ENCODE measurements at regions not wholly inside any gene's neighbourhood (a gene's known extent, or its start where the extent isn't known, plus 50 kb on each side); places are given as distances from the start of the nearest gene placed in this dataset.
A peak's percentile ranks its signal among the peaks of the same experiment; 100 is the strongest.
"Not testable (repeated sequence)": the region's sequence is repeated elsewhere in the genome, so short reads cannot be mapped to it uniquely, and the experiment has no call there.

DNA sequence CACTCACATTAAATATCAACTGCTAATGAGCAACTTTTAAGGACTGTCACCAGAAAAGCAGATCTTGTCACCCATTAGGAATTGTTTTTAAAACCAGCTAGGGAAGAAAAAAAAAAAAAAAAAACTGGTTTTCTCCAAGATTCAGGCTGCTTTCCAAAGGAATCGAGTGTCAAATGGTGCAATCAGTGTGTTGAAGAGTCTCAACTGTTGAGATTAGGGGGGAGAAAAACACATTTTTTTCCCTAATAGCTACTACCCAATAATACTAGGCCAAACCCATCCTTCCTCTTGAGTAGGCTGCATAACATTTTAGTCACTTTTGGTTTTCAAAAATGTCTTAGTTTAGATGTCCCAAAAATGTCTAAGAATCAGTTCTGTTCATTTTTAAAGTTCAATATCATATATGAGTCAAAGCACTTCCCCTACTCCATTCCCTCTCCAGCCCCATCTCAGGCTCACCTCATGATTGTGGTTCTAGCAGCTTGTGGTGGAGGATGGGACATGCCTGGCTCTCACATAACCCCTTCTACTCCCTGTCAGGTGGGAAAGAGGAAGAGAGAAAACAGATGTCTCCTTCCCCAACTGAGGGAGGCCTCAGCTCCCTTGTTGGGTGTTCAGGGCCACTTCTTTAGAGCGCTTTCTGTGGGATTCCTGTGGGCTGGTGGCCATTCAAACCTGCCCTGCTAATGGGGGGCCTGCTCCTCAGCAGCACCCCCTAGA, 193.6 kb downstream of the CWF19L2 start:
- Histone ChIP-seq H3K9me3 (ENCODE audit: low read depth, low read length) (no peaks in the 10 kb centered on the region), H3K9ac (ENCODE audit: insufficient read length) (no peak overlapping the region), H3K4me3 (no peak overlapping the region), H3K27ac (no peak overlapping the region), H3K36me3 (ENCODE audit: insufficient read depth, low read length) (no peaks in the 10 kb centered on the region)
- DNase-seq (ENCODE audit: low read depth, low spot score) = no peak
- TF ChIP-seq POLR2AphosphoS5 (IDR thresholded peaks at IDR 0.05; ENCODE audit: borderline replicate concordance, low read depth, low read length) = no peak
- TF ChIP-seq FOXP2 (optimal IDR thresholded peaks at IDR 0.05; ENCODE audit: control extremely low read depth, extremely low read length, insufficient read depth) = no peak
- no peak for TF ChIP-seq EZH2 (IDR thresholded peaks at IDR 0.05)

DNA sequence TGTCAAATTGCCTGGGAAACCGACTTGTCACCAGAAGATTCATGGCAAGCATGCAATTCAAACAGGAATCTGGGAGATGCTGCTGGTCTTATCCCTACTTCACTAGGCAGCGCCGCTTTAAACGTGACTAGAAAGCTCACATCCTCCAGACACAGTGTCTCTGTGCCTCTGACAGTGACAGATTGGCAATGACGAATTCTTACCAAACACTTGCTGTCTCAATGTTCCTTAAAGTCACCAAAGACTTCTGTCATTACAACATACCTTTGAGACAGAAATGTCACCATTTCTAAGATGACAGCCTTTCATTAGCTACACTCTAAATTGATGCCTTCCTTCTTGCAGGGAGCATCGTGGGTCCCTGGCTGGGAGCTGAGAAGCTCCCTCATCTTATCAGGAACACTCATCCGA, 197.8 kb downstream of the CWF19L2 start:
- Histone ChIP-seq H3K27ac (no peak overlapping the region), H3K36me3 (ENCODE audit: insufficient read depth, low read length) (no peaks in the 10 kb centered on the region), H3K9ac (ENCODE audit: insufficient read length) (no peak overlapping the region), H3K9me3 (ENCODE audit: low read depth, low read length) (no peaks in the 10 kb centered on the region), H3K4me3 (no peak overlapping the region)
- TF ChIP-seq EZH2 (IDR thresholded peaks at IDR 0.05) (no peak), POLR2AphosphoS5 (IDR thresholded peaks at IDR 0.05; ENCODE audit: borderline replicate concordance, low read depth, low read length) (no peak), FOXP2 (optimal IDR thresholded peaks at IDR 0.05; ENCODE audit: control extremely low read depth, extremely low read length, insufficient read depth) (no peak)
- no peak for DNase-seq (ENCODE audit: low read depth, low spot score)

DNA sequence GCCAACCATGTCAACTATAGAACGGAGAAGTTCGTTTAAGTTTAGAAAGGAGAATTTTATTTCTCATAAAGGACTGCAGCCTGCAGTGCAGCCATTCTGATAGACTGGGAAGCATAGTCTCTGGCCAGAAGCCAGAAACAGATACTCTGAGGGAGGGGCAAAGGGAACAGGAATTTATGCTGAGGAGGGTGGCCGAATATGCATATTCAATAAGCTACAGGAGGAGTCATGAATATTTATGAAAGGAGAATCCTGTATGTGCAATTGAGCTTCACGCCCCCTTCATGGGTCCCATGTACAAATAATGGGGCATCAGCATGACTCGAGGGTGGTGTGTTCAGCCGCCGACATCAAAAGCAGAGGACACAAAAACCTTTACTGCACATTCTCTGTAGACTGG, 199.9 kb downstream of the CWF19L2 start:
- H3K36me3 ChIP-seq (ENCODE audit: insufficient read depth, low read length) = no peaks in the 10 kb centered on the region
- H3K4me3 ChIP-seq = peak overlapping the region; percentile 29
- DNase-seq (ENCODE audit: low read depth, low spot score) = peak; percentile 74
- no peak overlapping the region for H3K9ac ChIP-seq (ENCODE audit: insufficient read length)
- no peak overlapping the region for H3K27ac ChIP-seq
- TF ChIP-seq EZH2 (IDR thresholded peaks at IDR 0.05) (no peak), POLR2AphosphoS5 (IDR thresholded peaks at IDR 0.05; ENCODE audit: borderline replicate concordance, low read depth, low read length) (no peak), FOXP2 (optimal IDR thresholded peaks at IDR 0.05; ENCODE audit: control extremely low read depth, extremely low read length, insufficient read depth) (no peak)
- H3K9me3 ChIP-seq (ENCODE audit: low read depth, low read length) = no peaks in the 10 kb centered on the region

DNA sequence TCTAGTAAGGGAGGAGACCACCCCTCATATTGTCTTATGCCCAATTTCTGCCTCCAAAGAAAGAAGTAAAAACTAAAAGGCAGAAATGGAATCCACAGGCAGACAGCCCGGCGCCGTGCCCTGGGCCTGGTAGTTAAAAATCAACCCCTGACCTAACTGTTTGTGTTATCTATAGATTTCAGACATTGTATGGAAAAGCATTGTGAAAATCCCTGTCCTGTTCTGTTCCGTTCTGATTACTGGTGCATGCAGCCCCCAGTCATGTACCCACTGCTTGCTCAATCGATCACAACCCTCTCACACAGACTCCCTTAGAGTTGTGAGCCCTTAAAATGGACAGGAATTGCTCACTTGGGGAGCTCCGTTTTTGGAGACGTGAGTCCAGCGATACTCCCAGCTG, 204.0 kb downstream of the CWF19L2 start:
- not testable (repeated sequence) for H3K9ac ChIP-seq (ENCODE audit: insufficient read length); H3K9me3 ChIP-seq (ENCODE audit: low read depth, low read length); DNase-seq (ENCODE audit: low read depth, low spot score); H3K27ac ChIP-seq; H3K36me3 ChIP-seq (ENCODE audit: insufficient read depth, low read length); H3K4me3 ChIP-seq

DNA sequence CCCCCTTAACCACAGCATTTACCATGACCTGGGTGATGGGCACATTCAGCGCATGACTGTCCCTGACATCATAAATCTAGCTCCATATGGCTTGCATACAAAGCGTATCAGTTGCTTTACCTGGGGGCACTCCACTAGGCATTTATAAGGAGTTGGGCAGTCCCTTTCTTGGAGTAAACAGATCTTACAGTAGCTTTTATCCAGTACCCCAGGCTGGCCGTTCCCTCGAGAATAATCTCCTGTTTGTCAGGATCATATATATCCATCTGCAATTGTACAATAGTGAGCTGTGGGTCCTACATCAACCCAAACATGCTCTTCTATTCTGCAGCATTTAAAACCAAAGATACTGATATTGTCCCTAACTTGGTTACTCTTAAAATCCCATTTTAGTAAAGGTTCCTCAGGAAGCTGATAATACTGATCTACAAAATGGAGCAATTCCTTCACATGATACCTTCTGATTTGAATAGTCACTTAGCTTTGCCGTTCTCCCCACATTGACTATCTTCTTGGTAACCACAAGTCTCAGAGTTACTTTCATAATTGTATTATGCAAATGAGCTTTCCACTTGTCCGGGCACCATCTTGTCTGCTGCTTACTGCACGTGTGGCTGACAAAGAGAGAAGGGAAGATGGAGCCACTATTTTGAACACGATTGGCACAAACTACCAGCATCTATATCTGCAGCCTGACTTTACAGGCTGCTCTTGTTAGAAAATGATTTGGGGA, 205.0 kb downstream of the CWF19L2 start:
- Histone ChIP-seq H3K9ac (ENCODE audit: insufficient read length) (no peak overlapping the region), H3K27ac (no peak overlapping the region), H3K4me3 (no peak overlapping the region), H3K36me3 (ENCODE audit: insufficient read depth, low read length) (no peaks in the 10 kb centered on the region), H3K9me3 (ENCODE audit: low read depth, low read length) (no peaks in the 10 kb centered on the region)
- DNase-seq (ENCODE audit: low read depth, low spot score) = no peak
- no peak for TF ChIP-seq POLR2AphosphoS5 (IDR thresholded peaks at IDR 0.05; ENCODE audit: borderline replicate concordance, low read depth, low read length)
- TF ChIP-seq FOXP2 (optimal IDR thresholded peaks at IDR 0.05; ENCODE audit: control extremely low read depth, extremely low read length, insufficient read depth) = no peak
- no peak for TF ChIP-seq EZH2 (IDR thresholded peaks at IDR 0.05)

DNA sequence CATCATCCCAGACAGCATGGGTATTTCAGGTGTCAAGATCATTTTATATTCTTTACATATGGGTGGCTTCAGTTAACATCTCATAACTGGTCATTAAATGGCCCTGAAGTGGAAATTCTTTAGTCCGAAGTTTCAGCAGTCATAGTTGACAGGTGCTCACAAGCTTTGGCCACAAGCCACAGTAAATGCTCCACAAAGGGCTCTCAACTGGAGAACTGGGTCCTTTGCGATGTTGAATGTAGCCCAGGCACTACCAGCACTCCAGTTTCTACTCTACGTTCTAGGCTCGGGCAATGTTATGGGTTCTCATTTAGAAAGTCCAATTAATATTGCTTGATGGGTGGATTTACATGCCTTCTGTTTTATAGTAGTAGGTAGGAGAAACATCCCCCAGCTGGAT, 206.3 kb downstream of the CWF19L2 start:
- Histone ChIP-seq H3K36me3 (ENCODE audit: insufficient read depth, low read length) (no peaks in the 10 kb centered on the region), H3K9ac (ENCODE audit: insufficient read length) (no peak overlapping the region), H3K27ac (no peak overlapping the region), H3K9me3 (ENCODE audit: low read depth, low read length) (no peaks in the 10 kb centered on the region), H3K4me3 (no peak overlapping the region)
- TF ChIP-seq EZH2 (IDR thresholded peaks at IDR 0.05) (no peak), POLR2AphosphoS5 (IDR thresholded peaks at IDR 0.05; ENCODE audit: borderline replicate concordance, low read depth, low read length) (no peak), FOXP2 (optimal IDR thresholded peaks at IDR 0.05; ENCODE audit: control extremely low read depth, extremely low read length, insufficient read depth) (no peak)
- no peak for DNase-seq (ENCODE audit: low read depth, low spot score)

DNA sequence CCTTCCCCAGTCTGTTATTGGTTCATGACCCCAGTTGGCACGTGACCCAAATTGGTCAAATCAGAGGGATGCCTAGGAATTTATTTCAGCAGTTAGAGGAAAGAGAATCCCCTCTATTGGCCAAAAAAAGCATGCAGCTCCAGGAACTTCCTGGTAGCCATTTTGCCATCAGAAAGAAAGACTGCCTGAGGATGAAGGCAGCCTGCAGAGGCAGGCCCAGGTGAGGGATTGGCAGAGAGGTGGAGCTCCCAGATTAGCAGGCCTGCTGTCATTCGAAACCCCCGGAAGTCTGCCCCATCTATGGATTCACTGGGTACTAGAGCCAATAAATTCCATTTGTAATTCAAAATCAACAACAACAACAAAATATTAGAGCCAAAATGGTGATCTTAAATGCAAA, 207.6 kb downstream of the CWF19L2 start:
- no peak for DNase-seq (ENCODE audit: low read depth, low spot score)
- Histone ChIP-seq H3K36me3 (ENCODE audit: insufficient read depth, low read length) (no peaks in the 10 kb centered on the region), H3K4me3 (no peak overlapping the region), H3K27ac (no peak overlapping the region), H3K9ac (ENCODE audit: insufficient read length) (no peak overlapping the region), H3K9me3 (ENCODE audit: low read depth, low read length) (no peaks in the 10 kb centered on the region)
- TF ChIP-seq FOXP2 (optimal IDR thresholded peaks at IDR 0.05; ENCODE audit: control extremely low read depth, extremely low read length, insufficient read depth) = no peak
- TF ChIP-seq EZH2 (IDR thresholded peaks at IDR 0.05) = no peak
- no peak for TF ChIP-seq POLR2AphosphoS5 (IDR thresholded peaks at IDR 0.05; ENCODE audit: borderline replicate concordance, low read depth, low read length)

DNA sequence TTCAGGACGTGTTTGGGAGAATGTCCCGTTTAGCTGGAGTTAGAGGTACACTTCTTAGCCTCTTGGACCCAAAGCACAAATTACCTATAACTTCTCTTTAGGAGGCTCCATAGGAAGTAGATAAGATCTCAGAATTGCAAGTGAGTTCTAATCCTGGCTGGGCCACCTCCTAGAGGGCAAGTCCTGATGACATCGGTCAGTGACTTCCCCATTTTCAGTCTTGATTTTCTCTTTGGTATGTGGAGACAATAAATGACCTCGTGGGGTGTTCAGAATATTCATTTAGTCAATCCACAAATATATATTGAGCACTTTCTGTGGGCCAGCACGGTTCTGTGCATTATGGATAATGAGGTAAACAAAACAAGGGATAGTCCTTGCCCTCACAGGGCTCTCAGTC, 208.6 kb downstream of the CWF19L2 start:
- Histone ChIP-seq H3K36me3 (ENCODE audit: insufficient read depth, low read length) (no peaks in the 10 kb centered on the region), H3K27ac (no peak overlapping the region), H3K9me3 (ENCODE audit: low read depth, low read length) (no peaks in the 10 kb centered on the region), H3K9ac (ENCODE audit: insufficient read length) (no peak overlapping the region), H3K4me3 (no peak overlapping the region)
- no peak for DNase-seq (ENCODE audit: low read depth, low spot score)
- TF ChIP-seq POLR2AphosphoS5 (IDR thresholded peaks at IDR 0.05; ENCODE audit: borderline replicate concordance, low read depth, low read length) = no peak
- TF ChIP-seq EZH2 (IDR thresholded peaks at IDR 0.05) = no peak
- no peak for TF ChIP-seq FOXP2 (optimal IDR thresholded peaks at IDR 0.05; ENCODE audit: control extremely low read depth, extremely low read length, insufficient read depth)

Measured in SK-N-MC (cell line).